HL-60/S4 treated with phorbol 12-myristate 13-acetate at 8.2 ng/mL for 4 days and 3 days (cell line): ENCODE measurements at regions not wholly inside any gene's neighbourhood (a gene's known extent, or its start where the extent isn't known, plus 50 kb on each side); places are given as distances from the start of the nearest gene placed in this dataset.

Experiments
- in situ Hi-C: fragments of 300-500 bp; cut with MboI; formaldehyde crosslinking; loops from 2 replicates; pipeline ENCODE4 v1.15.0; 2022; ENCODE audit warnings: low sequenced_read_pairs

GRCh38 chr9:13665418-13666066, 386.1 kb upstream of the MPDZ start:
- in situ Hi-C loops, result no loop called here

- in situ Hi-C loops, result no loop called here
Observed at GRCh38 chr9:13661014-13661413, 381.5 kb upstream of the MPDZ start.

- in situ Hi-C loops, result no loop called here
Observed at GRCh38 chr9:13651969-13652663, 372.6 kb upstream of the MPDZ start.

- in situ Hi-C loops, result no loop called here
Observed at GRCh38 chr9:13651526-13651925, 372.0 kb upstream of the MPDZ start.

GRCh38 chr9:13648676-13649075, 369.2 kb upstream of the MPDZ start:
- in situ Hi-C loops, result no loop called here

- in situ Hi-C loops, result no loop called here
Observed at GRCh38 chr9:13648068-13648467, 368.6 kb upstream of the MPDZ start.

- in situ Hi-C loops, result no loop called here
Observed at GRCh38 chr9:13646500-13647021, 367.1 kb upstream of the MPDZ start.

GRCh38 chr9:13645557-13645956, 366.1 kb upstream of the MPDZ start:
- in situ Hi-C loops, result no loop called here

GRCh38 chr9:13644675-13645074, 365.2 kb upstream of the MPDZ start:
- in situ Hi-C loops, result no loop called here

- in situ Hi-C loops, result no loop called here
Observed at GRCh38 chr9:13642646-13643045, 363.2 kb upstream of the MPDZ start.

GRCh38 chr9:13629067-13629466, 349.6 kb upstream of the MPDZ start:
- in situ Hi-C loops, result no loop called here

GRCh38 chr9:13628526-13628925, 349.0 kb upstream of the MPDZ start:
- in situ Hi-C loops, result no loop called here

- in situ Hi-C loops, result no loop called here
Observed at GRCh38 chr9:13627502-13627901, 348.0 kb upstream of the MPDZ start.

GRCh38 chr9:13627071-13627470, 347.6 kb upstream of the MPDZ start:
- in situ Hi-C loops, result no loop called here

GRCh38 chr9:13626601-13627000, 347.1 kb upstream of the MPDZ start:
- in situ Hi-C loops, result no loop called here

- in situ Hi-C loops, result no loop called here
Observed at GRCh38 chr9:13621872-13622564, 342.5 kb upstream of the MPDZ start.

- in situ Hi-C loops, result no loop called here
Observed at GRCh38 chr9:13616491-13617035, 337.1 kb upstream of the MPDZ start.

GRCh38 chr9:13615660-13616490, 336.4 kb upstream of the MPDZ start:
- in situ Hi-C loops, result no loop called here

GRCh38 chr9:13614060-13614459, 334.6 kb upstream of the MPDZ start:
- in situ Hi-C loops, result no loop called here

- in situ Hi-C loops, result no loop called here
Observed at GRCh38 chr9:13613296-13613695, 333.8 kb upstream of the MPDZ start.

- in situ Hi-C loops, result no loop called here
Observed at GRCh38 chr9:13608451-13608850, 329.0 kb upstream of the MPDZ start.
